ENCODE measurements at regions not wholly inside any gene's neighbourhood (a gene's known extent, or its start where the extent isn't known, plus 50 kb on each side); places are given as distances from the start of the nearest gene placed in this dataset.

DNA sequence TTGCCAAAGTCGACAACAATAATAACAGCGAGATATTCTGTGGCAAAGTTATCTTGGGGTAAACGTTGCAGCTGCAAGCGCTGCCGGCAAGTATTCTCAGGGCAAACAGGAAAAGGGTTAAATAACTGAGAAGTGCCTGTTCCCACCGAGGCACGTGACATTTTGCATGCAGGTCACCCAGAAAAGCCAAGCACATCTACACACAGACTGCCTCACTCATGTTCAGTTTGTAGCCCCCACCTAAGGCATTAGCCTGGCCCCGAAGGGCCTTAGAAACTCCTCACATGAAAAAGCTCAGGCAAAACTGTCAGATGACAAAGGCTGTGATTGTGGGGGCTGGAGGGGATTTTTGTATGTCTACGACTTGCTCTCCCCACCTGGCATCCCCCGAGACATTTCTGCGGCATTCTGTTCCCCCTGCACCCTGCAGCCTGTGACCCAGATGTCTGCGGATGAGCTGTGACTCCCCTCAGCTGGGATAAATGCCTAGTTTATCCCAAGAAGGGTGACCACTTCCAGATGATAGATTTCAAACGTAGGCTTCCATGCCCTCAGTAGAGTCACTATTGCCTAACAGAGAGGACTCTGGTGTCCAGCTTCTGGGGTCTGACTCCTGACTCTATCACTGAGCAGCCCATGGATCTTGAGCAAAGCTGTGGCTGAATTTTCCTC is 215.2 kb upstream of the SIX2 start:
- no peak for TF ChIP-seq ZNF70 (CRISPR knock-in tag; IDR thresholded peaks at IDR 0.05)
- no peak for TF ChIP-seq ISL1 (CRISPR knock-in tag; IDR thresholded peaks at IDR 0.05)
- no peak for TF ChIP-seq TCF4 (CRISPR knock-in tag; IDR thresholded peaks at IDR 0.05; ENCODE audit: borderline replicate concordance)
- TF ChIP-seq PPARA (CRISPR knock-in tag; IDR thresholded peaks at IDR 0.05; ENCODE audit: borderline replicate concordance), result no peak
- TF ChIP-seq, protein P1, sequence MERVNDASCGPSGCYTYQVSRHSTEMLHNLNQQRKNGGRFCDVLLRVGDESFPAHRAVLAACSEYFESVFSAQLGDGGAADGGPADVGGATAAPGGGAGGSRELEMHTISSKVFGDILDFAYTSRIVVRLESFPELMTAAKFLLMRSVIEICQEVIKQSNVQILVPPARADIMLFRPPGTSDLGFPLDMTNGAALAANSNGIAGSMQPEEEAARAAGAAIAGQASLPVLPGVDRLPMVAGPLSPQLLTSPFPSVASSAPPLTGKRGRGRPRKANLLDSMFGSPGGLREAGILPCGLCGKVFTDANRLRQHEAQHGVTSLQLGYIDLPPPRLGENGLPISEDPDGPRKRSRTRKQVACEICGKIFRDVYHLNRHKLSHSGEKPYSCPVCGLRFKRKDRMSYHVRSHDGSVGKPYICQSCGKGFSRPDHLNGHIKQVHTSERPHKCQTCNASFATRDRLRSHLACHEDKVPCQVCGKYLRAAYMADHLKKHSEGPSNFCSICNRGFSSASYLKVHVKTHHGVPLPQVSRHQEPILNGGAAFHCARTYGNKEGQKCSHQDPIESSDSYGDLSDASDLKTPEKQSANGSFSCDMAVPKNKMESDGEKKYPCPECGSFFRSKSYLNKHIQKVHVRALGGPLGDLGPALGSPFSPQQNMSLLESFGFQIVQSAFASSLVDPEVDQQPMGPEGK (CRISPR knock-in tag; IDR thresholded peaks at IDR 0.05; ENCODE audit: borderline replicate concordance), result no peak
- no peak for TF ChIP-seq ZFP3 (CRISPR knock-in tag; IDR thresholded peaks at IDR 0.05)
- no peak for TF ChIP-seq ARNTL (CRISPR knock-in tag; IDR thresholded peaks at IDR 0.05; ENCODE audit: borderline replicate concordance, low read depth)
- TF ChIP-seq ESRRG (CRISPR knock-in tag; IDR thresholded peaks at IDR 0.05), result no peak
